Neural crest cell (in vitro differentiated cells): ENCODE measurements at regions not wholly inside any gene's neighbourhood (a gene's known extent, or its start where the extent isn't known, plus 50 kb on each side); places are given as distances from the start of the nearest gene placed in this dataset.

Source experiments
- DNase-seq: peaks from one replicate; pipeline ENCODE4 v3.0.0; 2021; ENCODE audit warnings: low read depth, mixed read lengths, low spot score
- H3K27ac Mint-ChIP-seq: one replicate; pipeline ENCODE4 v1.8.0; 2021; ENCODE audit warnings: mild to moderate bottlenecking, mixed read lengths; ENCODE audit not compliant: unreplicated experiment
- H3K27me3 Mint-ChIP-seq: 2 replicates; pipeline ENCODE4 v1.8.0; 2021; ENCODE audit warnings: low read depth, mild to moderate bottlenecking, mixed read lengths
- H3K36me3 Mint-ChIP-seq: 2 replicates; pipeline ENCODE4 v1.8.0; 2021; ENCODE audit warnings: low read depth, mild to moderate bottlenecking, mixed read lengths
- H3K4me1 Mint-ChIP-seq: 2 replicates; pipeline ENCODE4 v1.8.0; 2021; ENCODE audit warnings: mixed read lengths
- H3K4me3 Mint-ChIP-seq: one replicate; pipeline ENCODE4 v1.8.0; 2021; ENCODE audit warnings: mild to moderate bottlenecking, mixed read lengths
- H3K9me3 Mint-ChIP-seq: 2 replicates; pipeline ENCODE4 v1.8.0; 2021; ENCODE audit warnings: mixed read lengths
- TF ChIP-seq, protein P1 (sequence below): fragments of 200-600 bp; sonication (generic); conservative IDR thresholded peaks from 2 replicates; pipeline ENCODE4 v1.5.0; 2021; ENCODE audit warnings: antibody characterized with exemption, mild to moderate bottlenecking

DNA sequence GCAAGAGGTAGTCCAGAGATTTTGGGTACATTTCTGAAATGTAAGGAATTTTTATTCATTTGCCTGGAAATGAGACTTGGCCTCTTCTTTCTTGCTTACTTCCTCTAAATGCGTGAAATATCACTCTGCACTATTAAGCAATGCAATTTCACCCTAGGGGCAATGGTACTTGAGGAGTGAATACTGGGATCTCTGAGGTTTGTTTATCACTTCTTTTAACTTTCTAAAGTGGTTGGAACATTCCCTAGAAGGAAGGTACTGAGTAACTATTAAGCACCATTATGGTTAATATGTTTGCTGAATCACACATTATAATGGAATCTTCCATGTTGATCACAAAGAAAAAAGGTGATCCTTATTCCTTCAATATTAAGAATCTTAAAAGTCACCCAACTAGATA is 120.9 kb upstream of the CAND1 start:
- Mint-ChIP-seq H3K4me3 (no peak overlapping the region), H3K27ac (no peak overlapping the region), H3K4me1 (no peaks in the 10 kb centered on the region), H3K9me3 (no peaks in the 10 kb centered on the region), H3K27me3 (no peaks in the 10 kb centered on the region), H3K36me3 (no peaks in the 10 kb centered on the region)
- TF ChIP-seq, protein P1, sequence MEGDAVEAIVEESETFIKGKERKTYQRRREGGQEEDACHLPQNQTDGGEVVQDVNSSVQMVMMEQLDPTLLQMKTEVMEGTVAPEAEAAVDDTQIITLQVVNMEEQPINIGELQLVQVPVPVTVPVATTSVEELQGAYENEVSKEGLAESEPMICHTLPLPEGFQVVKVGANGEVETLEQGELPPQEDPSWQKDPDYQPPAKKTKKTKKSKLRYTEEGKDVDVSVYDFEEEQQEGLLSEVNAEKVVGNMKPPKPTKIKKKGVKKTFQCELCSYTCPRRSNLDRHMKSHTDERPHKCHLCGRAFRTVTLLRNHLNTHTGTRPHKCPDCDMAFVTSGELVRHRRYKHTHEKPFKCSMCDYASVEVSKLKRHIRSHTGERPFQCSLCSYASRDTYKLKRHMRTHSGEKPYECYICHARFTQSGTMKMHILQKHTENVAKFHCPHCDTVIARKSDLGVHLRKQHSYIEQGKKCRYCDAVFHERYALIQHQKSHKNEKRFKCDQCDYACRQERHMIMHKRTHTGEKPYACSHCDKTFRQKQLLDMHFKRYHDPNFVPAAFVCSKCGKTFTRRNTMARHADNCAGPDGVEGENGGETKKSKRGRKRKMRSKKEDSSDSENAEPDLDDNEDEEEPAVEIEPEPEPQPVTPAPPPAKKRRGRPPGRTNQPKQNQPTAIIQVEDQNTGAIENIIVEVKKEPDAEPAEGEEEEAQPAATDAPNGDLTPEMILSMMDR: no peak
- DNase-seq: no peak

- H3K36me3 Mint-ChIP-seq: no peaks in the 10 kb centered on the region
- no peak overlapping the region for H3K4me3 Mint-ChIP-seq
- DNase-seq: no peak
- no peaks in the 10 kb centered on the region for H3K4me1 Mint-ChIP-seq
- no peaks in the 10 kb centered on the region for H3K27me3 Mint-ChIP-seq
- H3K9me3 Mint-ChIP-seq: no peaks in the 10 kb centered on the region
- H3K27ac Mint-ChIP-seq: no peak overlapping the region
- TF ChIP-seq, protein P1: no peak
Observed at GRCh38 chr12:67151886-67152285, 117.3 kb upstream of the CAND1 start.

DNA sequence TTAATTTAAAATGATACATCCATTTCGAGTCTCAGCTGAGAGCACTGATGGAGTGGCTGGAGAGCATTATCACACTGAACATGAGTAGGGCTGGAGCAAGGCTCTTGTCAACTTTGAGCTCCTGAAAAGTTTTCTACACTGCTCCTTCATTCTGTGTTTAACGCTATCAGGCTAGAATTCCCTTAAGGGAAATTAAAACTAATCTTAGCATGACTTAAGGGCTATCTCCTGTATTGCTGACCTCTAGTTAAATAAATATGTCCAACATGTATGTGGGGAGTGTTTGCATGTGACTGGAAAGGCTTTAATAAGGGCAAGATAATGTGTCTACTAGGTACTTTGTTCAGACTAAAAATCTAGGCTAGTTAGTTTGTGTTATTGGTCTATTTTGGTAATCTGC is 116.7 kb upstream of the CAND1 start:
- Mint-ChIP-seq H3K27ac (no peak overlapping the region), H3K36me3 (no peaks in the 10 kb centered on the region), H3K9me3 (no peaks in the 10 kb centered on the region), H3K4me3 (no peak overlapping the region), H3K4me1 (no peaks in the 10 kb centered on the region), H3K27me3 (no peaks in the 10 kb centered on the region)
- DNase-seq: no peak
- TF ChIP-seq, protein P1: no peak

DNA sequence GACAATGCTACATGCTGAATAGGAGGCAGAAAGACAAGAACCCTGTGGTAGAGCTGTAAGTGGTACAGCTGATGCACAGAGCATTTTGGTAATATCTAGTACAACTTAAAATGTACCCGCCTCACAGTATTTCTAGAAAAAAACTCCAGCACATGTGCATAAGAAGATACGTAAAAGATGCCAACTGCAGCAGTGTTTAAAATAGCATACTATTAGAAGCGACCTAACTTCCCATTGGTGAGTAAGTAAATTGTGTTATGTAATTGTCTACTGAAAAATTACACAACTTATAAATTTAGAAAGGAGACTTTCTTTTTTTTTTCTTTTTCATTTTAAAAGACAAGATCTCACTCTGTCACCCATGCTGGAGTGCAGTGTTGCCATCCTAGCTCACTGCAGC is 114.3 kb upstream of the CAND1 start:
- DNase-seq: no peak
- H3K4me3 Mint-ChIP-seq: no peak overlapping the region
- H3K27me3 Mint-ChIP-seq: peaks cover 2% of the 10 kb centered on the region
- H3K27ac Mint-ChIP-seq: no peak overlapping the region
- TF ChIP-seq, protein P1: no peak
- H3K9me3 Mint-ChIP-seq: peaks cover 2% of the 10 kb centered on the region
- H3K36me3 Mint-ChIP-seq: no peaks in the 10 kb centered on the region
- no peaks in the 10 kb centered on the region for H3K4me1 Mint-ChIP-seq

DNA sequence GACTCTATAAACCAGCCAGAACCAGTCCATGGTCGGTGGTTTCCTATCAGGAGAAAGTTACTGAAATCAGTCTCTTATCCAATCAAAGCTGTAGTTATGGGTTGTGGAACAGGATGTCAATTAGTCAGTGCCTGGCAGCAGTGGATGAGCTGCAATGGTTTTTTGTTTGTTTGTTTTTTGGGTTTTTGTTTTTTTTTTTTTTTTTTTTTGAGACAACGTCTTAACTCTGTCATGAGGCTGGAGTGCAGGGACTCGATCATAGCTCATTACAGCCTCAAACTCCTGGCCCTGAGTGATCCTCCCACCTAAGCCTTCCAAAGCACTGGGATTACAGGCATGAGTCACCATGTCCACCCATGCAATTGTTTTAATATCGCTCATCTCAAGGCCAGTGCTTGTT is 113.3 kb upstream of the CAND1 start:
- no peak overlapping the region for H3K4me3 Mint-ChIP-seq

More for the DNA sequence above, 113.3 kb upstream of the CAND1 start:
- TF ChIP-seq, protein P1: no peak
- H3K36me3 Mint-ChIP-seq: no peaks in the 10 kb centered on the region
- peaks cover 2% of the 10 kb centered on the region for H3K27me3 Mint-ChIP-seq
- H3K4me1 Mint-ChIP-seq: no peaks in the 10 kb centered on the region
- no peak for DNase-seq
- no peak overlapping the region for H3K27ac Mint-ChIP-seq
- H3K9me3 Mint-ChIP-seq: peaks cover 2% of the 10 kb centered on the region
